Sigmoid colon (tissue), 4 donors: ENCODE measurements at regions not wholly inside any gene's neighbourhood (a gene's known extent, or its start where the extent isn't known, plus 50 kb on each side); places are given as distances from the start of the nearest gene placed in this dataset.

Experiments used
- POLR2A ChIP-seq, 2 donors: fragments of 450-650 bp; IDR thresholded peaks; one replicate each; pipeline ENCODE4 v1.6.1; 2016; ENCODE audit warnings: antibody characterized with exemption in 2 of 2, mild to moderate bottlenecking in 2 of 2, moderate library complexity in 2 of 2
- POLR2AphosphoS5 ChIP-seq, 4 donors: sonication (generic); formaldehyde crosslinking; IDR thresholded peaks; one replicate each; pipeline ENCODE4 v1.6.1; 2017; ENCODE audit warnings: antibody characterized with exemption in 4 of 4
- TF ChIP-seq, protein P1 (sequence below), 4 experiments: fragments of 450-650 bp in 3 of 4; fragments of 200-600 bp in 1 of 4; IDR thresholded peaks; one replicate each; pipeline ENCODE4 v1.5.1; 2016 to 2019; ENCODE audit warnings: antibody characterized with exemption in 4 of 4, mild to moderate bottlenecking in 3 of 4, moderate library complexity in 2 of 4

DNA sequence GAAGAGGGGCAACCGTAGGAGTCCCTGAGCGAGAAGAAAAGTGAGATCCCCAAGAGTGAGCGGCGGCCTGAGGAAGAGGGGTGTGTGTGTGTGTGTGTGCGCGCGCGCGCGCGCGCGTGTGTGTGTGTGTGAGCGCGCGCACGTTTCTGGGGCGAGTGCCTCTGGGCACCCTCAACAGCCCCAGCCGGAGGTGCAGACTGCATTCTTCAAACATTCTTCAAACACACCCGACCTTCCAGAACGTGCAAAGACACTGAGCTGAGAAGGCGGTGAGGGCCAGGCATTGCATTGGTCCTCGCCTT, 76.2 kb upstream of the FOXP4 start:
- TF ChIP-seq, protein P1, sequence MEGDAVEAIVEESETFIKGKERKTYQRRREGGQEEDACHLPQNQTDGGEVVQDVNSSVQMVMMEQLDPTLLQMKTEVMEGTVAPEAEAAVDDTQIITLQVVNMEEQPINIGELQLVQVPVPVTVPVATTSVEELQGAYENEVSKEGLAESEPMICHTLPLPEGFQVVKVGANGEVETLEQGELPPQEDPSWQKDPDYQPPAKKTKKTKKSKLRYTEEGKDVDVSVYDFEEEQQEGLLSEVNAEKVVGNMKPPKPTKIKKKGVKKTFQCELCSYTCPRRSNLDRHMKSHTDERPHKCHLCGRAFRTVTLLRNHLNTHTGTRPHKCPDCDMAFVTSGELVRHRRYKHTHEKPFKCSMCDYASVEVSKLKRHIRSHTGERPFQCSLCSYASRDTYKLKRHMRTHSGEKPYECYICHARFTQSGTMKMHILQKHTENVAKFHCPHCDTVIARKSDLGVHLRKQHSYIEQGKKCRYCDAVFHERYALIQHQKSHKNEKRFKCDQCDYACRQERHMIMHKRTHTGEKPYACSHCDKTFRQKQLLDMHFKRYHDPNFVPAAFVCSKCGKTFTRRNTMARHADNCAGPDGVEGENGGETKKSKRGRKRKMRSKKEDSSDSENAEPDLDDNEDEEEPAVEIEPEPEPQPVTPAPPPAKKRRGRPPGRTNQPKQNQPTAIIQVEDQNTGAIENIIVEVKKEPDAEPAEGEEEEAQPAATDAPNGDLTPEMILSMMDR (IDR thresholded peaks at IDR 0.05): no peak
- no peak for TF ChIP-seq POLR2A (IDR thresholded peaks at IDR 0.05)
- TF ChIP-seq POLR2AphosphoS5 (IDR thresholded peaks at IDR 0.05): no peak
